ENCODE measurements at regions not wholly inside any gene's neighbourhood (a gene's known extent, or its start where the extent isn't known, plus 50 kb on each side); places are given as distances from the start of the nearest gene placed in this dataset.

DNA sequence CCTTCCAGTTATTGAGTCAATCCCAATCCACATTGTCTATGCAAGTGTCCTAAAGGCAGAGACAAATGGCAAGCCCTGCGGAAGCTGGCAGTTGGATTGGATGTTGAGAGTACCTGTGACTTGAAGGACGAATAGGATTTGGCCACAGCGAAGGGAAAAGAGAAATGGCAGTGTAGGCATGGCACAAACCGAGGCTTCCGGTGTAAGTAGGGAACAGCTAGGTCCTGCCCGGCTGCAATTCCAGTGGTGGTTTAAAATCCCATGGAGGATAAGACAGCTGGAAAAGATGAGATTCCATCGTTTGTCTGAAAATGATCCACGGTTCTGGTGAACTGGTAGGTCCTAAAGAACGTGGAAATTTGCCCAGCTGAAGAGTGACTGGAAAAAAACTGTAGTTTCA lies 296.2 kb downstream of the TCERG1L start:
- H3K4me3 ChIP-seq: no peak overlapping the region
- TF ChIP-seq CTCF (IDR thresholded peaks at IDR 0.05): no peak
- H3K4me1 ChIP-seq: no peaks in the 10 kb centered on the region
- H3K27ac ChIP-seq: no peak overlapping the region
- H3K36me3 ChIP-seq: no peaks in the 10 kb centered on the region
- intact Hi-C loops (cut with DNase I): no loop called here
- no peaks in the 10 kb centered on the region for H3K9me3 ChIP-seq
- H3K27me3 ChIP-seq: no peaks in the 10 kb centered on the region
- H3K9ac ChIP-seq (ENCODE audit: low read depth in 2 of 2, low read length in 2 of 2): no peak overlapping the region
- DNase-seq: no peak

DNA sequence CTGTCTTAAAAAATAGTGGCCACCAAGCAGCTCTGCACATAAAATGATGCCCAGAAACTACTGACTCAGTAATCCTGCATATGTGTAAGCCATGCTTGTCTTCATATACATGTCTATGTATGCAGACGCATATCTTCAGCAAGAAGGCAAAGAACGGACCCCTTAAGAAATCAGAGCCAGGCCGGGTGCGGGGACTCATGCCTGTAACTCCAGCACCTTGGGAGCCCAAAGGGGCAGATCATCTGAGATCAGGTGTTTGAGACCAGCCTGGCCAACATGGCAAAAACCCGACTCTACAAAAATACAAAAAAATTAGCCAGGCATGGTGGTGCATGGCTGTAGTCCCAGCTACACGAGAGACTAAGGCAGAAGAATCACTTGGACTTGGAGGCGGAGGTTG lies 295.0 kb downstream of the TCERG1L start:
- no peaks in the 10 kb centered on the region for H3K27me3 ChIP-seq
- H3K9me3 ChIP-seq: no peaks in the 10 kb centered on the region
- no peak overlapping the region for H3K27ac ChIP-seq
- no peak overlapping the region for H3K4me3 ChIP-seq
- no peaks in the 10 kb centered on the region for H3K4me1 ChIP-seq
- no peaks in the 10 kb centered on the region for H3K36me3 ChIP-seq
- no peak for DNase-seq
- no peak for TF ChIP-seq CTCF (IDR thresholded peaks at IDR 0.05)
- intact Hi-C loops (cut with DNase I): no loop called here
- no peak overlapping the region for H3K9ac ChIP-seq (ENCODE audit: low read depth in 2 of 2, low read length in 2 of 2)

DNA sequence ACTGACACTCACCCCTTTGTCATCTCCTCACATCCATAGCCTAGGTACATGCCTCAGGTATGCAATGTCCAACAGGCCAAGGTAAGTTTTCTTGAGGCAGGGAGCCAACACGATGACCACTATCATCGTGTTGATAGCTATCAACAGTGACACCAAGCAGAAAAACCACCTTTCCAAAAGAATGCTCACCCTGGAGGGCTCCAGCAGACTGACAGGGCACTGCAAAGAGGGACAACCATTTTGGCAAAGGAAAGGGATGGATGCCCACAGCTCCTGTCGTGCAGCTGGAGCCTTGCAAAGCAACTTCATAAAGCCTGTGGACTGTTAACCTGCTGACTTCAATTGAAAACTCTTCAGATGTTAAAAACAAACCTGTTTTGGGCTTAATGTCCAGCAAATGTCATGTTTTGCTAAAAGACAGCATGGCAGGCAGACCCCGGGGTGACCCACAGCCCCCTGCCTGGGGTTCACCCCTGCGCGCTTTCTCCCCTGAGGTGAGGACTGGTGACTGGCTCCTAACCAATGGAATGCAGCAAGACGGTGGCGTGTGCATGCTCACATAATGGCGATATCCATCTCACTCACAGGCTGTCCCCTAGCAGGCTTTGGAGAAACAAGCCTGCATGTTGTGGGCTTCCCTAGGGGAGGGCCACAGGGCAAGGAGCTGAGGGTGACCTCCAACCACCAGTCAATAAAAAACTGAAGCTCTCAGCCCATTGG lies 293.8 kb downstream of the TCERG1L start:
- Histone ChIP-seq H3K36me3 (no peaks in the 10 kb centered on the region), H3K9me3 (no peaks in the 10 kb centered on the region), H3K4me3 (no peak overlapping the region), H3K27ac (no peak overlapping the region), H3K9ac (ENCODE audit: low read depth in 2 of 2, low read length in 2 of 2) (no peak overlapping the region), H3K4me1 (no peaks in the 10 kb centered on the region), H3K27me3 (no peaks in the 10 kb centered on the region)
- intact Hi-C loops (cut with DNase I): no loop called here
- no peak for DNase-seq
- TF ChIP-seq CTCF (IDR thresholded peaks at IDR 0.05): no peak

- no peak for DNase-seq
- Histone ChIP-seq H3K4me3 (no peak overlapping the region), H3K9me3 (no peaks in the 10 kb centered on the region), H3K9ac (ENCODE audit: low read depth in 2 of 2, low read length in 2 of 2) (no peak overlapping the region), H3K4me1 (no peaks in the 10 kb centered on the region), H3K27me3 (no peaks in the 10 kb centered on the region), H3K27ac (no peak overlapping the region), H3K36me3 (no peaks in the 10 kb centered on the region)
- intact Hi-C loops (cut with DNase I): no loop called here
- TF ChIP-seq CTCF (IDR thresholded peaks at IDR 0.05): no peak
Observed at GRCh38 chr10:131018886-131019500, 292.5 kb downstream of the TCERG1L start.

DNA sequence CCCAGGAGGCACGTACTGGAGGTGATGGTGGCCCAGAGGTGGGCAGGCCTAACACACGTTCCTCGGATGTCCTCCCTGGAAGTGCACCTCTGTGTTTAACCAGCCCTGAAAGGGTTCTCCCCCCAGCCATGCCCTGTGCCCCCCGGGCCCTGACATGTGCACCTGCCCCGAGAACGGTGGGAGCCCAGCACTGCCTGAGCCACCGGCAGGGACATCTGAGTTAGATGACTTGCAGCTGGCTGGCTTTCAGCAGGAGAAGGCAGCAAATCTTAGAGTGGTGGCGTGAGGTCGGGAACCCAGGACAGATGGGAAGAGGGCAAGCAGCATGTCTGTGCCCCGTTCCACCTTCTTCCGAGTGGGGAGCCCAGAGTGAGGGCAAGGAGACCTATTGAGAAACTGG lies 291.8 kb downstream of the TCERG1L start:
- Histone ChIP-seq H3K4me3 (no peak overlapping the region), H3K27me3 (no peaks in the 10 kb centered on the region), H3K4me1 (no peaks in the 10 kb centered on the region), H3K9ac (ENCODE audit: low read depth in 2 of 2, low read length in 2 of 2) (no peak overlapping the region), H3K36me3 (no peaks in the 10 kb centered on the region), H3K9me3 (no peaks in the 10 kb centered on the region), H3K27ac (no peak overlapping the region)
- TF ChIP-seq CTCF (IDR thresholded peaks at IDR 0.05): no peak
- no peak for DNase-seq
- intact Hi-C loops (cut with DNase I): no loop called here
